SK-N-SH treated with all-trans-retinoic acid at 6 μM for 48 hours (cell line): ENCODE measurements at regions not wholly inside any gene's neighbourhood (a gene's known extent, or its start where the extent isn't known, plus 50 kb on each side); places are given as distances from the start of the nearest gene placed in this dataset.

Source experiments
- ARNTL ChIP-seq: fragments of 450-650 bp; formaldehyde crosslinking; IDR thresholded peaks from 2 replicates; pipeline ENCODE4 v1.5.0; 2020; ENCODE audit warnings: low read depth, mild to moderate bottlenecking, moderate library complexity, borderline replicate concordance
- BACH2 ChIP-seq: fragments of 250-450 bp; sonication (Bioruptor Pico); IDR thresholded peaks from 2 replicates; pipeline ENCODE4 v1.9.0; 2021; ENCODE audit warnings: mild to moderate bottlenecking, borderline replicate concordance
- ISL1 ChIP-seq: fragments of 250-450 bp; sonication (Bioruptor Pico); IDR thresholded peaks from 2 replicates; pipeline ENCODE4 v2.1.2; 2022; ENCODE audit warnings: mild to moderate bottlenecking, moderate library complexity
- SNAI2 ChIP-seq: fragments of 250-450 bp; sonication (Bioruptor Pico); IDR thresholded peaks from 2 replicates; pipeline ENCODE4 v1.5.0; 2020; ENCODE audit warnings: mild to moderate bottlenecking, moderate library complexity
- TOX ChIP-seq: fragments of 250-450 bp; sonication (Bioruptor Pico); IDR thresholded peaks from 2 replicates; pipeline ENCODE4 v1.8.0; 2021; ENCODE audit warnings: mild to moderate bottlenecking, moderate library complexity, borderline replicate concordance
- ZNF565 ChIP-seq: fragments of 450-650 bp; formaldehyde crosslinking; conservative IDR thresholded peaks from 2 replicates; pipeline ENCODE4 v1.5.0; 2020; ENCODE audit warnings: low read depth, mild to moderate bottlenecking, moderate library complexity
- ZNF70 ChIP-seq: fragments of 450-650 bp; formaldehyde crosslinking; IDR thresholded peaks from 2 replicates; pipeline ENCODE4 v1.5.0; 2020; ENCODE audit warnings: mild to moderate bottlenecking, moderate library complexity
- TF ChIP-seq, protein P1 (sequence below): fragments of 250-450 bp; sonication (Bioruptor Pico); IDR thresholded peaks from 2 replicates; pipeline ENCODE4 v1.5.1; 2020; ENCODE audit warnings: low read depth, mild to moderate bottlenecking, moderate library complexity
- TF ChIP-seq, protein P2 (sequence below): fragments of 250-450 bp; sonication (Bioruptor Pico); IDR thresholded peaks from 2 replicates; pipeline ENCODE4 v1.8.0; 2020; ENCODE audit warnings: mild to moderate bottlenecking, moderate library complexity, borderline replicate concordance
- TF ChIP-seq, protein P3 (sequence below): fragments of 250-450 bp; sonication (Bioruptor Pico); IDR thresholded peaks from 2 replicates; pipeline ENCODE4 v1.5.0; 2020; ENCODE audit warnings: mild to moderate bottlenecking, moderate library complexity
- TF ChIP-seq, protein P4 (sequence below): fragments of 250-450 bp; sonication (Bioruptor Pico); IDR thresholded peaks from 2 replicates; pipeline ENCODE4 v1.8.0; 2021; ENCODE audit warnings: low read depth, mild to moderate bottlenecking, moderate library complexity, borderline replicate concordance

DNA sequence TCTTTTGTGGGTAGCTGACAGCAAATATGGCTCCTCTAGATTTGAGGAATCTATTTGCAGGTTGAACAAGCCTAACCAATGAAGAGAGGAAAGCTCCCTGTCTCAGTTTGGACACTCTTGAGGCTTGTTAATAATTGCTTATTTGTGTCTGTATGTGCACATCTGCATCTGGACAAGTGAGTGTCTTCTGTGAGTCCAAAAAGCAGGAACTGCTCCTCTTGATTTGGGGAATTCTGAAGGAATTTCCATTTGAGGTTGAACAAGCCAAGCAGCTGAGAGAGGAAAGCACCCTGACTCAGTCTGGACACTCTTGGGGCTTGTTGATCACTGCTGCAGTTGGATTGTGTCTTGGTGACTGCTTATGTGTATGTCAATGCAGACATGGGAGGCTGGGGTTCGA lies 211.6 kb downstream of the DTWD2 start:
- TF ChIP-seq ZNF70 (no peak), TOX (CRISPR knock-in tag) (no peak), ISL1 (CRISPR knock-in tag) (no peak), ARNTL (CRISPR knock-in tag) (no peak), BACH2 (CRISPR knock-in tag) (no peak), SNAI2 (CRISPR knock-in tag) (no peak), ZNF565 (no peak)
- TF ChIP-seq, protein P1, sequence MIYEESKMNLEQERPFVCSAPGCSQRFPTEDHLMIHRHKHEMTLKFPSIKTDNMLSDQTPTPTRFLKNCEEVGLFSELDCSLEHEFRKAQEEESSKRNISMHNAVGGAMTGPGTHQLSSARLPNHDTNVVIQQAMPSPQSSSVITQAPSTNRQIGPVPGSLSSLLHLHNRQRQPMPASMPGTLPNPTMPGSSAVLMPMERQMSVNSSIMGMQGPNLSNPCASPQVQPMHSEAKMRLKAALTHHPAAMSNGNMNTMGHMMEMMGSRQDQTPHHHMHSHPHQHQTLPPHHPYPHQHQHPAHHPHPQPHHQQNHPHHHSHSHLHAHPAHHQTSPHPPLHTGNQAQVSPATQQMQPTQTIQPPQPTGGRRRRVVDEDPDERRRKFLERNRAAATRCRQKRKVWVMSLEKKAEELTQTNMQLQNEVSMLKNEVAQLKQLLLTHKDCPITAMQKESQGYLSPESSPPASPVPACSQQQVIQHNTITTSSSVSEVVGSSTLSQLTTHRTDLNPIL (CRISPR knock-in tag) = no peak
- TF ChIP-seq, protein P2, sequence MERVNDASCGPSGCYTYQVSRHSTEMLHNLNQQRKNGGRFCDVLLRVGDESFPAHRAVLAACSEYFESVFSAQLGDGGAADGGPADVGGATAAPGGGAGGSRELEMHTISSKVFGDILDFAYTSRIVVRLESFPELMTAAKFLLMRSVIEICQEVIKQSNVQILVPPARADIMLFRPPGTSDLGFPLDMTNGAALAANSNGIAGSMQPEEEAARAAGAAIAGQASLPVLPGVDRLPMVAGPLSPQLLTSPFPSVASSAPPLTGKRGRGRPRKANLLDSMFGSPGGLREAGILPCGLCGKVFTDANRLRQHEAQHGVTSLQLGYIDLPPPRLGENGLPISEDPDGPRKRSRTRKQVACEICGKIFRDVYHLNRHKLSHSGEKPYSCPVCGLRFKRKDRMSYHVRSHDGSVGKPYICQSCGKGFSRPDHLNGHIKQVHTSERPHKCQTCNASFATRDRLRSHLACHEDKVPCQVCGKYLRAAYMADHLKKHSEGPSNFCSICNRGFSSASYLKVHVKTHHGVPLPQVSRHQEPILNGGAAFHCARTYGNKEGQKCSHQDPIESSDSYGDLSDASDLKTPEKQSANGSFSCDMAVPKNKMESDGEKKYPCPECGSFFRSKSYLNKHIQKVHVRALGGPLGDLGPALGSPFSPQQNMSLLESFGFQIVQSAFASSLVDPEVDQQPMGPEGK = no peak
- TF ChIP-seq, protein P3, sequence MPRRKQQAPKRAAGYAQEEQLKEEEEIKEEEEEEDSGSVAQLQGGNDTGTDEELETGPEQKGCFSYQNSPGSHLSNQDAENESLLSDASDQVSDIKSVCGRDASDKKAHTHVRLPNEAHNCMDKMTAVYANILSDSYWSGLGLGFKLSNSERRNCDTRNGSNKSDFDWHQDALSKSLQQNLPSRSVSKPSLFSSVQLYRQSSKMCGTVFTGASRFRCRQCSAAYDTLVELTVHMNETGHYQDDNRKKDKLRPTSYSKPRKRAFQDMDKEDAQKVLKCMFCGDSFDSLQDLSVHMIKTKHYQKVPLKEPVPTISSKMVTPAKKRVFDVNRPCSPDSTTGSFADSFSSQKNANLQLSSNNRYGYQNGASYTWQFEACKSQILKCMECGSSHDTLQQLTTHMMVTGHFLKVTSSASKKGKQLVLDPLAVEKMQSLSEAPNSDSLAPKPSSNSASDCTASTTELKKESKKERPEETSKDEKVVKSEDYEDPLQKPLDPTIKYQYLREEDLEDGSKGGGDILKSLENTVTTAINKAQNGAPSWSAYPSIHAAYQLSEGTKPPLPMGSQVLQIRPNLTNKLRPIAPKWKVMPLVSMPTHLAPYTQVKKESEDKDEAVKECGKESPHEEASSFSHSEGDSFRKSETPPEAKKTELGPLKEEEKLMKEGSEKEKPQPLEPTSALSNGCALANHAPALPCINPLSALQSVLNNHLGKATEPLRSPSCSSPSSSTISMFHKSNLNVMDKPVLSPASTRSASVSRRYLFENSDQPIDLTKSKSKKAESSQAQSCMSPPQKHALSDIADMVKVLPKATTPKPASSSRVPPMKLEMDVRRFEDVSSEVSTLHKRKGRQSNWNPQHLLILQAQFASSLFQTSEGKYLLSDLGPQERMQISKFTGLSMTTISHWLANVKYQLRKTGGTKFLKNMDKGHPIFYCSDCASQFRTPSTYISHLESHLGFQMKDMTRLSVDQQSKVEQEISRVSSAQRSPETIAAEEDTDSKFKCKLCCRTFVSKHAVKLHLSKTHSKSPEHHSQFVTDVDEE (CRISPR knock-in tag) = no peak
- TF ChIP-seq, protein P4, sequence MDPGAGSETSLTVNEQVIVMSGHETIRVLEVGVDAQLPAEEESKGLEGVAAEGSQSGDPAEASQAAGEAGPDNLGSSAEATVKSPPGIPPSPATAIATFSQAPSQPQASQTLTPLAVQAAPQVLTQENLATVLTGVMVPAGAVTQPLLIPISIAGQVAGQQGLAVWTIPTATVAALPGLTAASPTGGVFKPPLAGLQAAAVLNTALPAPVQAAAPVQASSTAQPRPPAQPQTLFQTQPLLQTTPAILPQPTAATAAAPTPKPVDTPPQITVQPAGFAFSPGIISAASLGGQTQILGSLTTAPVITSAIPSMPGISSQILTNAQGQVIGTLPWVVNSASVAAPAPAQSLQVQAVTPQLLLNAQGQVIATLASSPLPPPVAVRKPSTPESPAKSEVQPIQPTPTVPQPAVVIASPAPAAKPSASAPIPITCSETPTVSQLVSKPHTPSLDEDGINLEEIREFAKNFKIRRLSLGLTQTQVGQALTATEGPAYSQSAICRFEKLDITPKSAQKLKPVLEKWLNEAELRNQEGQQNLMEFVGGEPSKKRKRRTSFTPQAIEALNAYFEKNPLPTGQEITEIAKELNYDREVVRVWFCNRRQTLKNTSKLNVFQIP (CRISPR knock-in tag) = no peak
